GM08714 (cell line): ENCODE measurements at regions not wholly inside any gene's neighbourhood (a gene's known extent, or its start where the extent isn't known, plus 50 kb on each side); places are given as distances from the start of the nearest gene placed in this dataset.

Experiments
- H3K4me3 ChIP-seq: fragments of 200-500 bp; sonication (Bioruptor generic); 2 replicates; pipeline ENCODE4 v1.5.1; 2014; ENCODE audit warnings: mild to moderate bottlenecking, low read length, inconsistent platforms
- ZNF274 ChIP-seq: IDR thresholded peaks from 2 replicates; pipeline ENCODE4 v1.6.1; 2012; ENCODE audit warnings: mild to moderate bottlenecking, low read depth, low read length

DNA sequence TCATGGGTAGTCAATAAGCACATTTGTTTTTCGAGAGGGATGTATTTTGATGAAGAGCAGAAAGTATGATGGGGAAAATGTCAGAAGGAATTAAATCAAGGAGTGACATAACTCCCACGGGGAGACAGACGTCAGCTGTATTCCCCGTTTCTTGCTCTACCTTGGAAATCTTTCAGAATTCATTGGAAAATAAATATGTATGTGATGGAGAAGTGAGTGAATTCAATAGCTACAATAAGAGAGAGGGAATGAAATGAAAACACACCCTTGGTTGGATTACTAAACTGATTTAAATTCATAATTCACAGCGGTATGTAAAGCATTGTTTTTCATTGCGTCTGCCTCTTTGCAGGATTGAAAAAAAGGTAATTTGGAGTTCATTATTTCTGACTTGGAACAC lies 209.7 kb upstream of the KLF4 start:
- H3K4me3 ChIP-seq: no peak overlapping the region
- no peak for TF ChIP-seq ZNF274

DNA sequence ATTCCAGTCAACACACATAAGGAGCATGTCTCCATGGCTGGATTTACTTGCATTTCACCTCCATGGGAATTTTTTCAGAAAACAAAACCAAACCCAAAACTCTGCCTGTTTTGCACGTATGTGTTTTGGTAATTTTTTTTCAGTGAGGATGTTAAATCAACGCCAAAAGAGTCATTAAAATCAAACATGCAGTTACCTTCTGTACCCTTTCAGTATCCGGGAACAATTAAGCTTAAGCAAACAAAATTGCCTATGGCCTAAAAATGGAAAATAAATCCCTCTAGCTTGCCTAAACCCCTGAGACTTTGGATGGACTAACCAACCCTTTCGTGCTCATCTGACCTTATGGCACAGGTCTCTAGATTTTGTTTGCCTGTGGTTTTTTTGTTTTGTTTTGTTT lies 209.2 kb upstream of the KLF4 start:
- no peak for TF ChIP-seq ZNF274

DNA sequence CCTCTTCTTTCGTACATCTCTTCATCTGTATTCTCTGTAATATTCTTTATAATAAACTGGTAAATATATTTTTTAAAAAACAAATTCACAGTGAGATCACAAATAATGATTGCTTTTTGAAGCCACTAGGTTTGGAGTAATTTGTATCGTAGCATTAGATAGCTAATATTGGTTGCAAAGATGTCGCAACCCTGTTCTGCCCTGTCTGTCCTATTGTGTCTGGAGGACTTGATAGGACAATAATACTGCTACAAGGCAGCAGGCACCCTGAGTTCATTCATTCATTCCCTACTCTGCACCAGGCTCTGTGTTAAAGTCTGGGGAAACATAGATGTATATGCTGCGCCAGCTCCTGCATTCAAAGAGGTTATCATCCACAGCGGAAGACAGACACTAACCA lies 206.7 kb upstream of the KLF4 start:
- TF ChIP-seq ZNF274: no peak
- H3K4me3 ChIP-seq: no peak overlapping the region

More for the DNA sequence above, 209.2 kb upstream of the KLF4 start:
- H3K4me3 ChIP-seq: no peak overlapping the region

DNA sequence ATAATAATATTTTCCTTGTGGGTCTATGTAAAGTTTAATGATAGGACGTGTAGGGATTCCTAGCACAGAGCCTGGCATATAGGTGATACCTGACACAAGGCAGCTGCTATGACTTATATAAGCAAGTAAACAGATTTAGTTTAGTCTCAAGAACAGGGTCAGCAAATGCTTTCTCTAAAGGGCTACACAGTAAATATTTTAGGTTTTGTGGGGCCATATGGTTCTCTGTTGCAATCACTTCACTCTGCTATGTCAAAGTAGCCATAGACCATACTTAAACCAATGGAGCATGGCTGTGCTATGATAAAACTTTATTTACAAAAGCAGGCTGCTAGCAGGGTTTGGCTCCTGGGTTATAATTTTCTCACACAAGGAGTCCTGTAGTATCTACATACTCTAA lies 204.8 kb upstream of the KLF4 start:
- no peak for TF ChIP-seq ZNF274
- no peak overlapping the region for H3K4me3 ChIP-seq

DNA sequence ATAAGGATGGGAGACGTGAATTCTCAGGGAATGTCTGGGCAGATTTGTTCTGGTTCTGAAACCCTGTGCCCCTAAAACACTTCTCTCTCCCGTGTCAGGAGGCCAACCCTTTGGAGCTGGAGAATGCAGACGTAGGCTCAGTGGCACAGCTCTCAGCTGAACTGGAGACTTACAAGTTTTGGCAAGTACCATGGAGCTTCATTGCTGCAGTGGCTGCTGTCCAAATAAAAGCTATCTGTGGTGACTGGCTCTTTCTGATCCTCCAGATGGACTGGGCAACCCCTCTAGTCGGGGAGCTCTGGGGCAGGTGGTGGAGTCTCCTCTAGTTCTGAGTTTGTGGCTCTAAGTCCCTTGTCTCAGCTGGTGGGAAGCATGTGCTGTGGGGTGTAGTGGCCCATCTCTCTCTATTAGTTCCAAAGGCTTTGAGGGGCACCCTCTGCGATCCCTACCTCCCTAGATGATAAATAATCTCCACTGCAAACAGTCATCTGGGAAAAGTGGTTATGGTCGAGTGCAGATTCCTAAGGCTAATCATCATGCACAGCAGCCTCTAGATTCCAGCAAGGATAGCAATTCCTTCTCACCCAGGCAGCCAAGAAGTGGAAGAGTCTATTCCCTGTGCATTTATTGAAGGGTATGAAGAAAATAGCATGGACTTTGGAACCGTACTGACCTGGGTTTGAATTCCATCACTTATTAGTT lies 204.2 kb upstream of the KLF4 start:
- TF ChIP-seq ZNF274: no peak
- H3K4me3 ChIP-seq: no peak overlapping the region

DNA sequence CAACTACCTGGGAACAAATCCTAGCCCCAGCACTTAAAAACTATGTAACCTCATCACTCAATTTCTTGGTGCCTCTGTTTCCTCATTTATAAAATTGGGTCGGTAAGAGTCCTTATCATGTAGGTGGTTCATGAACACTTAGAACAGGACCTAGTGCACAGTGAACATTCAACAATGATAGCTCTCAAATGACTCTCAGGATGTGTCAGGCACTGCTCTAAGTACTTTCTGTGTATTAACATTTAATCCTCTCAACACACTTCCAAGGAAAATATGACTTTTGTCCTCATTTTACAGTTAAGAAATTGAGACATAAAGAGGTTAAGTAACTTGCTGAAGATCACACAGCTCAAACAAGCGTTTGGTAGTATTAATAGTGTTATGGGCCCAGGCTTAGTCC lies 202.1 kb upstream of the KLF4 start:
- no peak for TF ChIP-seq ZNF274
- no peak overlapping the region for H3K4me3 ChIP-seq

DNA sequence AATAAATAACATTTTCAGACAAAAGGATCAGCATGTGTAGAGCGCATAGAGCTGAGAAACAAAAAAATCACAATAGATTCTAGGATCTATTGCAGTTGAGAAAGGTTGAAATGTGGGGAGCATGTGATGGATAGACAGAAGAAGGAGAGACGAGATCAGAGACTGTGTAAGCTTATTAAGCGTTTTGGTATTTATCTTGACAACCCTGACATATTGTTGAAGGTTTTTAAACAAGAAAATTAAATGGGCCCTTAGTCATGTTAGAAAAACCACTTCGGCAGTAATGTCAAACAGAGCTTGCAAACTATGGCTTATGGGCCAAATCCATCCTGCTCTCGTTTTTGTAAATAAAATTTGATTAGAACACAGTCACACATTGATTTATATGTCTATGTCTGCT lies 200.5 kb upstream of the KLF4 start:
- TF ChIP-seq ZNF274: no peak
- no peak overlapping the region for H3K4me3 ChIP-seq

DNA sequence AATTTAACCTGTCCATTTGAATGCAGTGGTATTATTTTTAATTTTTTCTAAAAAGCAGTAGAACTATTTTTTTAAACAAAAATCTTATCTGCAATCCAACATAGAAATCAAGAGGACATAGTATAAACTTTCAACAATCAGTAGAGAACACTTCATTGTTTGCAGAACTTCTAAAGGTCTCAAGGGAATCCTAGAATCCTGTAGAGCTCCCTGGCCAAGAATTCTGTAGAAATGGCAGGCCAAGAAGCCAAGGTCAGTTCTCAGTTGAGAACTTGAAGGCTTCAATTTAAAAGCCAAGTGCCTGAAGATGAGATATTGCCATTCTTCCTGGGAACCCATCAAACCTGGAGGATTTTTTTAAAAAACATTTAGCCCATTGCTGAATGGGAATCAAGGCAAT lies 199.2 kb upstream of the KLF4 start:
- no peak overlapping the region for H3K4me3 ChIP-seq
- no peak for TF ChIP-seq ZNF274

DNA sequence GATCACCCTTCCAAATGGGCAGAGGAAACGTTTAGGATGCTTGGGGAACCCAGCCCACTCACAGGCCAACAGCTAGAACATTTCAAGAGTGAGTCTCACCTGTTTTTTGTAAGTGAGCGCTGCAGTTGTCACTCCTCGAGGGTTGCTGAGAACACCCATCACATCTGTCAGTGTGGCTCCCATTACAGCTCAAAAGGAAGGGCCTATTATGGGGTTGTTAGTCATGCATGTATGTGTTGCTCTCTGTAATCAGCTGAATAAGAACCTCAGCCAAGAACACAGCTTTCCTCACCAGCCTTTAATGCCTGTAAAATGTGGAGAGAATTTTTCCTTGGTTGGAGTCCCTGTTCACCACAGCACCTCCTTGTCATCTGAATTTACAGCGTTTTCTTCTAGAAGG lies 196.3 kb upstream of the KLF4 start:
- no peak for TF ChIP-seq ZNF274

DNA sequence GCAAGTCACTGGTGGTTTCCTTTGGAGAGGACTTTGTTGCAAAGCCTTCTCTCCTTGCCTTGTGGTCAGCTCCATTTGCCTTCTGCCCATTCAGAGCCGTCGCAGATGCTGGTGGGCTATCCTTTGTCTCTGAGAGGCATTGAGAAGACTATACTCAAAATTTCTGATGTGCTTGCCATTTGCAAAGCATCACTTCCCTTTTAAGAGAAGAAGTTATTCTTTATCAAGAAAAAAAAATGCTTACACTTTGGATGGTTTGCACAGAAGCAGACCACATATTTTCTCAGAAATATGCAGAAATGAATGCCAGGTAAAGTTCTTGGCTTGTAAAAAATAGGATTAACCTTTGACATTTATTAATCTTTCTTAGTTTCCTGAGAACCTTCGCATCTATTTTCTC lies 195.8 kb upstream of the KLF4 start:
- no peak overlapping the region for H3K4me3 ChIP-seq
- TF ChIP-seq ZNF274: no peak

More for the DNA sequence above, 196.3 kb upstream of the KLF4 start:
- no peak overlapping the region for H3K4me3 ChIP-seq

DNA sequence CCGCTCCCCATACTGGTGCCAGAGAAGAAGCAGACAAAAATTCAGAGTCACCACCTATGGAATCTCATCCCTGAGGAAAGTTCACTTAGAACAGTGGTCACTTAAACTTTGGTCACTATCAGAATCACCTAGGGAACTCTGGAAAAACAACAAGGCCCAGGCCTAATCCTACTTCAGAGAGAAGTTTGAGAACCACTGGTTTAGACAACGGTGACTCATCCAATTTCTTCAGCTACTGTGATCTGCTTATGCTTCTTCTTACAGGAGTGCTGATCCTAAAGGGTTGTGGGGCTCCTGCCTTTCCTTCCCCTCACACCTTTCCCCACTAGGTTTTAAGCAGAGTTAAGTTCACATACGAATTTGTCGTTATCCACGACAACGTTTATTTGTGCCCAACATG lies 194.7 kb upstream of the KLF4 start:
- no peak for TF ChIP-seq ZNF274
- no peak overlapping the region for H3K4me3 ChIP-seq

DNA sequence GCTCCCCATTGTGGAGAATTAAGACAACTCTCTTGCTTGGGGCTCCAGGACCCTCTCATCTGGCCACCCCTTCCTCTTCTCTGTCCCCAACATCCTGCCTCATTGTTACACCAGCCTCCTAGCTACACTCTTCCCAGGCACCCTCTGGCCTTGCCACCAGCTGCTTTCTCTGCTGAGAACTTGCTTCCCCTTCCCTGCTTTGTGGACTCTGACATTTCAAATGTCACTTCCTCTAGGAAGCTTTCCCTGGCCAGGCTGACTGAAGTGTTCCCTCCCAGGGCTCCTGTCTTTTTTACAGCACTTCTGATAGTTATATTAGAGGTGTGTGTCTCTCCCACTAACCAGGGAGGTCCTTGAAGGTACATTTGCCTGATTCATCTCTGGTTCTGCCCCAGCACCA lies 194.0 kb upstream of the KLF4 start:
- TF ChIP-seq ZNF274: no peak
- no peak overlapping the region for H3K4me3 ChIP-seq

DNA sequence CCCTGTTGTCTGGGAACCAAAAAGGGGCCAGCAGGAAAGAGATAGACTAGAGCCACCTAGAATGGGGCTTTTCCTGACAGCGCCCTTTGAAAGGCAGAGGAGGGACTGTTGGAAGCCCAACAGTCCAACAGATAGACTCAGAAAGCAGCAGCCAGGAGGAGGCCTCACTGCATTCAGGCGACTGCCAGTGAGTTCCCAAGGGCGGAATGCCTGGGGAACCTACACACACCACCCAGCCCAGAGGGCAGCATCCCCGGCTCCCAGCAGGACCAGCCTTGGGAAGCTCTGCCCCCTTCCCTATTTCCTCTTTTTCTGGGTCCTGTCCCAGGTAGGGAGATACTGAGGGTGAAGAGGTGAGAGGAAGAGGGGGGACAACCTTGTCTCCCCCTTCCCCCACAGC lies 192.4 kb upstream of the KLF4 start:
- H3K4me3 ChIP-seq: no peak overlapping the region
- TF ChIP-seq ZNF274: no peak

DNA sequence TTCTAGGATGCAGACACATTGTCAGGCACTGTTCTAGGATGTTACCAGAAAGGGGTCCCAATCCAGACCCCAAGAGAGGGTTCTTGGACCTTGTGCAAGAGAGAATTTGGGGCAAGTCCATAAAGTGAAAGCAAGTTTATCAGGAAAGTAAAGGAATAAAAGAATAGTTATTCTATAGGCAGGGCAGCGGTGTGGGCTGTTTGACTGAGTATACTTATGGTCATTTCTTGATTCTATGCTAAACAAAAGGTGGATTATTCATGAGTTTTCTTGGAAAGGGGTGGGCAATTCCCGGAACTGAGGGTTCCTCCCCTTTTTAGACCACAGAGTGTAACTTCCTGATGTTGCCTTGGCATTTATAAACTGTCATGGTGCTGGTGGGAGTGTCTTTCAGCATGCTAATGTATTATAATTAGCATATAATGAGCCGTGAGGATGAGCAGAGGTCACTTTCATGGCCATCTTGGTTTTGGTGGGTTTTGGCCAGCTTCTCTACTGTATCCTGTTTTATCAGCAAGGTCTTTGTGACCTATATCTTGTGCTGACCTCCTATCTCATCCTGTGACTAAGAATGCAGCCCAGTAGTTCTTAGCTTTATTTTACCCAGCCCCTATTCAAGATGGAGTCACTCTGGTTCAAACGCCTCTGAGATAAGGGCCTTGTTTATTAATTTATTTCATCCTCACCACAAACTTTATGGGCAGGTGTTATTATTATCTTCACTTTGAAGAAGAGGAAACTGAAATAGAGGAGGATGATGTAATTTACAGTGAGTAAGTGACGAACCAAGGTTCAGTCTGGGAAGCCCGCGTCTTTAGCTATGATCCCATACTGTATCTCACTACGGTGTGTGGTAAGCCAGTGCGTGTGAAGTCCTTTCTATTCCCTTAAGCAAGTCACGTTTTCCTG lies 186.0 kb upstream of the KLF4 start:
- H3K4me3 ChIP-seq: no peak overlapping the region
- TF ChIP-seq ZNF274: no peak

DNA sequence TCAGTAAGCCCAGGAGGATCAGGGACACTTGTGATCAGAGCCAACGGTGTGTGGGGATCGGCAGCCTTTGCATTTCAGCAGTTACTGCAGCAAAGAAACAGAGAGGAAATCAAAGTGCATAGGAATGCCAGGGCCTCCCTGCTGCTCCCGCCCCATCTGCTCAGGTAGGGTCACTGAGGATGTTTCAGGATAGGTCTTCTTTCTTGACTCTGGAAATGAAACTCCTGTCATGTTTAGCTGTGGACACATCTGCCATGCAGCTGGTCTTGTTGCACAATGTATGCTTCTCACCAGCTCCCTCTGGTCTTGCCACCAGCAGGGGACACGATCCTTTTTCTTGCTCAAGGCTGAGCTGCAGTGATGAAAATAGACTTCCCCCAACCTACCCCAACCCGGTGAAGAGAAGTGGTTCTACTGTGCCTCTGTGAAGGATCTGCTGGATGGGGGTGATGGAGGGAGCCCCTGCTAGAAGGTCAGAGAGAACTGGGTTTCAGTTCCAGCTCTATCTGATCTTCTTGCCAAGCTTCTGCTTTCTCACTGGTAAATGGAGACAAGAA lies 185.2 kb upstream of the KLF4 start:
- H3K4me3 ChIP-seq: no peak overlapping the region
- TF ChIP-seq ZNF274: no peak
